GM12864 (cell line): ENCODE measurements at regions not wholly inside any gene's neighbourhood (a gene's known extent, or its start where the extent isn't known, plus 50 kb on each side); places are given as distances from the start of the nearest gene placed in this dataset.
A peak's percentile ranks its signal among the peaks of the same experiment; 100 is the strongest.

Experiments
- DNase-seq: peaks from one replicate; pipeline ENCODE4 v3.0.0-alpha.2; 2011; ENCODE audit warnings: low read depth
- H3K4me3 ChIP-seq: 2 replicates; pipeline ENCODE4 v1.5.1; 2011; ENCODE audit warnings: mild to moderate bottlenecking, low read depth, low read length, control low read depth
- CTCF ChIP-seq: IDR thresholded peaks from 2 replicates; pipeline ENCODE4 v1.5.1; 2011; ENCODE audit warnings: low read depth, mild to moderate bottlenecking, moderate library complexity, low read length, control low read depth, inconsistent platforms; ENCODE audit errors: missing control alignments

GRCh38 chr2:155223781-155224406, 525.4 kb downstream of the KCNJ3 start:
- DNase-seq = no peak
- no peak overlapping the region for H3K4me3 ChIP-seq
- TF ChIP-seq CTCF = peak; percentile 29

DNA sequence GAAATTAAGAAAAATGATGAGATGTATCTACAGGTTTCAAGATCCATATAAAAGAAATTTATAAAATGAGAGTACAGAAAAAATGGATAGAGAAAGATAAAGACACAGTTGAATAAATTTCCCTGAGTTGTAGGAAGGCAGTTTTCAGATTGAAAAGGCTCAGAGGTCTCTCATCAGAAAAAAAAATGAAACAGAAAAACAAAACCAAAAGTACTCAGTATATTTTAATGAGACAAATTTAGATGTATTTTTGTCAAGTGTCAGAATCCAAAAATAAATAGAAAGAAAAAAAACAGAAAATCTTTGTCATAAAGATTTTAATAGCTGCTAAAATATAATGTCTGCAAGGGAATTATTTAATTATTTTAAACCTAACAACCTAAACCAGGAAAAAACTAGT, 520.5 kb downstream of the KCNJ3 start:
- DNase-seq = no peak
- TF ChIP-seq CTCF = no peak

DNA sequence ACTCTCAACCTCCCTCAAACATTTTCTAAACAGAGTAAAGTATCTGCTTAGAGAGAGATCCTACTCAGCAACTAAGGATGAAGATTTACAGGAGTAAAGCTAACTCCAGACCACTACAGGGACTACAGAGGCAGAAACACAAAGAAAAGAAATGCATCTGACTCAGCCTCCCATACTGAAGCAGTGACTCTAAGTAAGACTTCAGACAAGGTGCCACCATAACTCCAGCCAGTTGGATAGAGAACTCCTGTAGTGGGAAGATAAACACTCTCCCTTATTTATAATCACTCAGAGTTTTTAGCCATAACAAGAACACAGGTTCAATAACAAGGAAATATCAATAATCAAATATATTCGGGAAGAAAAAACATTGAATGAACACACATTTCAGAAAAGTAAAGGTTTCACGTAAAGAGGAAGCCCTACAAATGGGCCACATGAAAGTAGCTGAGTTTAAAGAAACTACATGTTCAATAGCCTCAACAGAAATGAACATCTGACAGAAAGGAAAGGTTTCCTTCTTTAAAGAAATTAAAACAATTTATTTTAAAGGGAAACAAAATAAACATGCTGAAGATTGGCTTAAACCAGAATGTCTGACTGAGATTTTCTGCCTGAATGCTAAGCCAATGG, 519.9 kb downstream of the KCNJ3 start:
- H3K4me3 ChIP-seq = no peak overlapping the region
- DNase-seq = no peak
- no peak for TF ChIP-seq CTCF

More for the DNA sequence above, 520.5 kb downstream of the KCNJ3 start:
- H3K4me3 ChIP-seq = no peak overlapping the region

DNA sequence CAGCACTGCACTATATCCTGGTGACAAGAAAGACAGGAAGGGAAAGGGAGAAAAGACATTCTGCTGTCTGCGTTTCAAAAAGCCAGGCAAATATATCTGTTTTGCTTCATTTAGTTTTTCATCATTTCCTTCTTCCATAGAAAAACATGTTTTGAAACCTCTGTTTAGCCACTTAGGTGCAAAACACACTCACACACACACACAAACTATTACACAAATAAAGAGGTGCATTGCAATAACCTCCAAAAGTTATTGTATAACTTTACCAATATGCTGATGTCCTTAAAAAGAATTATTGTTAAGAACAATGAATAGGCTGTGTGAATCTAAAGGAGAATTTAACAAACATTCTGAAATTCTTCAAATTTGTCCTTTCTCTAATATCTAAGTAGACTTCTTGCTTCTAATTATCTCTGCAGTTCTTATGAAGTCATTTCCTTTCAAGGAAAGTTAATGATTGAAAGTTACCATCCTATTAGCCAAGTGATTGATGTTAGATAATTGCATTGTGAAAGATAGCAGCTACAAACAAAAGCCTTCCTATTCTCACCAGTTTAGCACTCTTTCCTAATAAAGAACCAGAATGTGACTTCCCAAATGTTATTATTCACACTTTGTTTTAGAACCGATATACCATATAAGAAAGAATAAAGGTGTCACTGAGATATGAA, 516.7 kb downstream of the KCNJ3 start:
- TF ChIP-seq CTCF = no peak
- no peak for DNase-seq
- no peak overlapping the region for H3K4me3 ChIP-seq

- H3K4me3 ChIP-seq = no peak overlapping the region
- TF ChIP-seq CTCF = no peak
- DNase-seq = no peak
Observed at GRCh38 chr2:155209696-155210450, 511.4 kb downstream of the KCNJ3 start.

DNA sequence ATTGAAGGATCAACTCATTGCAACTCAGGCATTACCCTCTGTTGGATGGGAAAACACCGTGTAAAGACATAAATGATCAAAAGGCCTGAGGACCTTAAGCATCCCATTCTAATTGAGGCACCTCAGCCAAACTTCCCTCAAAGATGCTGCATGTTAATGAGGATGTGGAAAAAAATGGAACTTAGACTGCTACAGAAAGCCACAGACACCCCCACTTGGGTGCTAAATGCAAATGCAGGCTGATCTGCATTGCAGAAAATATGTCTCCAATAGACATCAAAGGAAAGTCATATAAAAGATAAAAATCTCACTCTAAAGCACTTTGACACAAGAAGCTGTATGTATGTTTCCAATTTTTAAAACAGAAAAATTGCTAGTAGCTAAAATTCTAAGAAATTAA, 504.7 kb downstream of the KCNJ3 start:
- no peak overlapping the region for H3K4me3 ChIP-seq
- peak; percentile 22 for TF ChIP-seq CTCF
- DNase-seq = no peak
